NCI-H2196 (cell line): ENCODE measurements at regions not wholly inside any gene's neighbourhood (a gene's known extent, or its start where the extent isn't known, plus 50 kb on each side); places are given as distances from the start of the nearest gene placed in this dataset.
"Not testable (repeated sequence)": the region's sequence is repeated elsewhere in the genome, so short reads cannot be mapped to it uniquely, and the experiment has no call there.

Experiments used
- DNase-seq: peaks from one replicate; lab custom pipeline; 2025; ENCODE audit not compliant: unreplicated experiment; lab: John Stamatoyannopoulos, UW

DNA sequence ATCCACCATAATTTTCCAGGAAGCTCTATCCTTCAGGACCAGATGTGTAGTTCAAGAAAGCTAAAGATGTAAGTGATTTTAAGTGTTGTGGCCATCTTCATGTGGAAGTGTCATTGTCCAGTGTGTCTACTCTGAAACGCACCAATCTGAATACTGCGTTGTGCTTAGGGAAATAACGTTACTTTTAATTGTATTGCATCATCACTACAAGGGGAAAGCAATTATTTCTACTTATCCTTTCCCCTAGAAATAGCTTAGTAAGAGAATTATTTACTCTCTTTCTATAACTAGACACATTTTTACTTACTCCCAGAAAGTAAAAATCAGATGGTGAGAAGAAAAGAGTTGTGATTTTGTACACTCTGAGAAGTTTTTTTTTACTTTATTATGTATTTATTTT, 102.4 kb upstream of the DLGAP1 start:
- no peak for DNase-seq

DNA sequence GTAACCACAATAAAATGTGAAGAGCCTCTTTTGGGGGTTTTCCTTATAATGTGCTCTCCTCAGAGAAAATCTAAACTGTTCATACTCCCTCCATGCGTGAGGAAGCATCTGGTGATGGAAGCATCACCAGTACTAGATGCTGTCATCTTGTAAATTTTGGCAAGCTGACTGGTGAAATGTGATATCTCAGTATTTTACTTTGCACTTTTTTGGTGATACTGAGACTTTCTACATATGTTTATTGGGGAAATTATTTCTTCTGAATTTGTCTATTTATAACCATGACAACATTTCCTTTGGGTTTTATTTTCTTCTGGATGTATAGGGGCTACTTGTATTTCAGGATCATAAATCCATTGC, 95.9 kb upstream of the DLGAP1 start:
- no peak for DNase-seq

DNA sequence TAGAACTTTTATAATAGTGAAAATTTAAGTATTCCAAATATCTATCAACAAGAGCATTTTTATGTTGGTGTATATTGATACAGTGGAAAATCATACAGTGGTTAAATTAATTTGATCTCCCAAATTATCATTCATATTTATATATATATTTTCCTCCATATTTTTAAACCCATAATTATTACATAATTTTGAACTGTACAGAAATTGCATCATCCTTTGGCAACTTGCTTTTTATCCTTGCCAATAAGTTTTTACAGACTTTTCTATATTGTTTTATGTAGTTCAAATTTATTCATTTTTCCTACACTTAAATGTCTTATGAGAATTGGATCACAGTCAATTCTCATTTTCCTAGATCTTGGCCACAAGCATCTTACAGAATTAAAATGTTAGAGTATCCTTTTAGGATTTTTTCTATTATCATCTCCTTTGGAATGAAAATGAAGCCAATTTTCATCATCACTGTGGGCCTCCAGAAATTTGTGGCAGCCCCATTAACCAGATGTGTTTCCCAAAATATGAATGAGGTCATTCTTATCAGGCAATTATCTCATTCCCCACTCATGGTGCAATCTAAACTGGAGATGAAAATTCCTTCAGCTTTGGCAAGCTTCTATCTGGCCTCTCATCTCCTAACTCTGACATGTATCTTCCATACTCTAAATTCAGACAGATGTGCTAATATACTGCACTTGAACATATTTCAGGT, 94.2 kb upstream of the DLGAP1 start:
- DNase-seq: no peak

DNA sequence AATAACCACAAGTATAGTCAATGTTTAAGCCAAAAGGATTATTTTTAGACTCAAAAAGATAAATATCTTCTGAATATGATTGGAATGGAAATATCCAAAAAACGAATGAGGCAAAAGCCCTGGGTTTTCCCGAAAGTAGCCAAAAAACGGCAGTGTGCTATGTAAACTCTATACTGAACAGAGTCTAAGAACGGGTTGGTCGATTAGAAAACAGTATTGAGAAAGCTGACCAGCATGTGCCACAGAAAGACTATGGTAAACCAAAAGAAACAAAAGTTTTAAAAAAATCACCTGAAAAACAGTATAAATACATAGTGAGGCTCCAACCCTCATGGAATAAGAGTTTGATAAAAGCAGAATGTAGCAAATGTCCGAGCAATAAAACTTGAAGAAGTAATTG, 92.0 kb upstream of the DLGAP1 start:
- DNase-seq: no peak

DNA sequence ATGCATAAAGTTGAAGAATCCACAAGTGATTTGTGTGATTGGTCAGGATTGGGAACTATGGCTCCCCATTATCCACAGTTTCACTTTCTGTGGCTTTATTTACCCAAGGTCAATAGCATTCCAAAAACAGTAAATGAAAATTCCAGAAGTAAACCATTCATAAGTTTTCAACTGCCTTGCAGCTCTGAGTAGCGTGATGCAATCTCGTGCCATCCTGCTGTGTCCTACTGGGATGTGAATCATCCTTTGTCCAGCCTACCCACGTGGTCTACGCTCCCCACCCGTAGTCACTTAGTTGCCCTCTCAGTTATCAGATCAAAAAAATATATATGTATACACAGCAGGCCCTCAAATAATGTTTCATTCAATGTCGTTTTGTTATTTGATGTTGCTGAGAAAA, 89.0 kb upstream of the DLGAP1 start:
- DNase-seq: no peak

DNA sequence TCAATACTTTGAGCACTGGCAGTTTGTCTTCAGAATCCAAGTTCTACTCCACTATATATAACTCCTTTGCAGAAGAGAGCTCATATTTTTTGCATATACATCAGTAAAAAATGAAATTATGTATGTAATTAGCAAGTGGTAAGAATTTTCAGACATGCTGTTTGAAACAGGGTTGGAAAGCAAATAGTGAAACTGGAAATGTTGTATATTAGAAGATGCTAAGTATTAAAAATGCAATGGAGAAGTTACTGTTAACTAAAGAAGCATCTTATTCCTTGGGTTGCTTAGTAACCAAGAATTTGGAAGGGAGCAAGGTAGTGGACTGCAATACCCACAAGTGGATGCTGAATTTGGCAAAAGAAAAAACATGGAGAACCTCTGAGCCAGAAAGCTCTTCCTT, 88.6 kb upstream of the DLGAP1 start:
- no peak for DNase-seq

DNA sequence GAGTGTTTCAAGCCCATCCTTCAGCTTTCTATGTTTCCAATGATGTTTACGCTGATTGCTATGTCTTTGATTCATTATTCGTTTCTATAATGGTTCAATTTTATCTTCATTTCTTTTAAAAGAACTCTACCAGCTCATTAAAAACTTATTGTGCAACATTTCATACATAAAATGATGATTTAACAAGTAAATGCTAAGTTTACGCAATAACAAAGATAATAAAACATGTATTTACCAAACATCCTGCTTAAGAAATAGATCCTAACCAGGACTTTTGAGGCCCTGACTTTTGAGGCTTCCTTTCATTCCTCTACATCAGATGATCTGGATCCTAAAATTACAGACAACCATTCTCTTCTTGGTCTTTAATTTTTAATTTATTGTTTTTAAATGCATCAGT, 86.5 kb upstream of the DLGAP1 start:
- no peak for DNase-seq

DNA sequence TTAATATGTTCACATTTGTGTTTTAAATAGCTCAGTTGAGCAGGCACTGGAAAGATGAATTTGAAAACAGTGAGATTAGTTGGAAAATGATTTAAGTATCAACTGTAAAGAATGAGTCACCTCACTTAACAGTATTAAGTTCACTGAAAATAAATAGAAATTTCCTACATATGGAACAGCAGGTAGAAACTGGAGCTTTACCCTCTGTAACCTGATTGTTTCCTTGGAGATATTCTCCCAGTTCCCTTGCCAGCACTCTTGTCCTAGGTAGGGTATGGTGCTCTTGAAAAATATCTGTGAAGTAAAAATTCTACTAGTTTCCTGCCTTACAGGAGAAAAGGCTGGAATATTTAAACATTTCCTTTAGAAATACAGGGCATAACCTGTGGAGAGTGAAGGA, 81.3 kb upstream of the DLGAP1 start:
- DNase-seq: no peak

DNA sequence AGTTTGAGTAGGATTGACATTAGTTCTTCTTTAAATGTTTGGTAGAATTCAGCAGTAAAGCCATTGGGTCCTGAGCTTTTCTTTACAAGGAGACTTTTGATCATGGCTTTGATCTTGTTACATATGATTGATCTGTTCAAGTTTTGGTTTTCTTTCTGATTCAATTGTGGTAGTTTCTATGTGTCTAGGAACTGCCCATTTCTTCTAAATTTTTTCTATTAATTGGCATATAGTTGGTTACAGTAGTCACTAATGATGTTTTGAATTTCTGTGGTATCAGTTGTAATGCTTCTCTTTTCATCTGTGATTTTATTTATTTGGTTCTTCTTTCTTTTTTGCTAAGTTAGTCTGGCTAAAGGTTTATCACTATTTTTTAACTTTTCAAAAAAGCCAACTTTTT, 73.3 kb upstream of the DLGAP1 start:
- no peak for DNase-seq

DNA sequence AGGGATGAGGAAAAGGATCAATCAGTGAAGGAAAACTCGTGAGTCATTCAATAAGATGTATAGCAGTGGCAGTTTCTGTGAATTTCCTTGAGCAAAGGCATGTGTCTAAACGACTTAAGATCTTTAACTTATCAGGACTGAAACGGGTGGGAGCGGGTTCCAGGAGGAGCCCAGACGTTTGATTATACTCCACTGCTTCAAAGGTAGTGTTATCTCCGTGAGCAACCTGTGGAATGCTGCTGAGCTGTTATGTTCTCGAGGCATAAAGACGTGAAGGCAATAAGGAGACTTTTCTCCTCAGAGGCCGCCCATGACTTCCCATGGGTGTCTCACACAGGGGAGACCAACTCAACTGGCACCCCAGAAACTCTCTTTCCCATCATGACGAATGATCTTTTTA, 72.7 kb upstream of the DLGAP1 start:
- DNase-seq: not testable (repeated sequence)

DNA sequence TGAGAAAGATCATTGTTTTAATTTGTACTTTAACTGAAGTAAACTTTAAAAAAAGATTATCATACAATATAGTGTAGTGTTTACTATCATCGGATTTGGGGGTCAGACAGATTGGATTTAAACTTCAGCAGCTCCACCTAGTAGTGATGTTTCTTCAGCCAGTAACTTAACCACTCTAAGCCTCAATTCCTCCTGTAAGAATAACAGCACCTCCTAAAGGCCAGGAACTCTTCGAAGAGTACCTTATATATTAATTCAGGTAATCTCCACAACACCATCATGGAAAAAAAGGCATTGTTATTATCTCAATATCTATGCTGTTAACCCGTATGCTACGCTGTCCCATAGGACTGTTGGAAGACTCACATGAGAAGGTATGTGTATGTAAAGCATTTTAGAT, 69.0 kb upstream of the DLGAP1 start:
- DNase-seq: no peak

DNA sequence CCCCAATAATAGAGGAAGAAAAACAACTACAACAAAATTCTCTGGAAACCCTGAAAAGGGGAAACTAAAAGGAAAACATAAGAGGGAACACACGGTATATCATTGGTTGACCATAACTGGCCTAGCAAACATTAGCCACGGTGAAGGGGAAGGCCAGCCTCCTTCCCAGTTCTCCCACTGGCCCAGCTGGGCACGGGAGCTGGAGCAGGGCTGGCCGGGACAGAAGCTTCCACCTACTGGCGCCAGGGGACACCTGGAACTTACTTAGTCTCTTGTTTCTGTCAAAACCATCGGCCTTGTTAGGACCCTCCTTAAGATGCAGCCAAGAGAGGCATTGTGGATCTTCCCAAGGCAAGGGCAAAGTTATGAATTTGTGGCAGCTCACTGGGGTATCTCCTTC, 56.1 kb upstream of the DLGAP1 start:
- no peak for DNase-seq

DNA sequence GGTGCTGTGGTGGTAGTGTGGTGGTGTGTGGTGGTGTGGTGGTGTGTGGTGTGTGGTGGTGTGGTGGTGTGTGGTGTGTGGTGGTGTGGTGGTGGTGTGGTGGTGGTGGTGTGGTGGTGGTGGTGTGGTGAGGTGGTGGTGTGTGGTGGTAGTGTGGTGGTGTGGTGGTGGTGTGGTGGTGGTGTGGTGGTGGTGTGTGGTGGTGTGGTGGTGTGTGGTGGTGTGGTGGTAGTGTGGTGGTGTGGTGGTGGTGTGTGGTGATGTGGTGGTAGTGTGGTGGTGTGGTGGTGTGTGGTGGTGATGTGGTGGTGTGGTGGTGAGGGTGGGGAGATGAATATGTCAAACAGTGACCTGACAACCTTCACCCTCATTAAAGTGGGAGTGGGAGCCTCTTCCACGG, 55.6 kb upstream of the DLGAP1 start:
- DNase-seq: no peak

DNA sequence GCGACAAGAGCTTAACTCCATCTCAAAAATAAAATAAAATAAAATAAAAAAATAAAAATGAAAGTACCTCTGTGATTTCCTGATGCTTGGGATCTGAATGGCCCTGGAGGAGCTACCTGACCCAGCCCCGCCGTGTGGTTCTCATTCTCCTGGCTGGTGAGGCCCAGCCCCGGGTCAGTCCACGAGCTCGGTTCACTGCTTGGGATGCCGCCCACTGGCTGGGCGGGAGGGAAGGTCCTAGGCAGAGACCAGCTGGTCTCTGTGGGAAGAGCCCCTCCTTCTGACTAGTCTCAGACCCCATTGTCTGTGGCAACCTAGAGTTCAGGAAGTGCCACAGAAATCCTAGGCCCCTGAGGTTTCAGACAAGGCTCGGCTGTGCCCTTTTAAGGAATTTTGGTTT, 55.1 kb upstream of the DLGAP1 start:
- DNase-seq: no peak
